GM12874 (cell line): ENCODE measurements at regions not wholly inside any gene's neighbourhood (a gene's known extent, or its start where the extent isn't known, plus 50 kb on each side); places are given as distances from the start of the nearest gene placed in this dataset.
A peak's percentile ranks its signal among the peaks of the same experiment; 100 is the strongest.

Source experiments
- TF ChIP-seq, protein P1 (sequence below): IDR thresholded peaks from 2 replicates; pipeline ENCODE4 v1.5.1; 2011; ENCODE audit warnings: low read depth, mild to moderate bottlenecking, control low read depth, low read length, moderate library complexity; ENCODE audit not compliant: insufficient read depth

DNA sequence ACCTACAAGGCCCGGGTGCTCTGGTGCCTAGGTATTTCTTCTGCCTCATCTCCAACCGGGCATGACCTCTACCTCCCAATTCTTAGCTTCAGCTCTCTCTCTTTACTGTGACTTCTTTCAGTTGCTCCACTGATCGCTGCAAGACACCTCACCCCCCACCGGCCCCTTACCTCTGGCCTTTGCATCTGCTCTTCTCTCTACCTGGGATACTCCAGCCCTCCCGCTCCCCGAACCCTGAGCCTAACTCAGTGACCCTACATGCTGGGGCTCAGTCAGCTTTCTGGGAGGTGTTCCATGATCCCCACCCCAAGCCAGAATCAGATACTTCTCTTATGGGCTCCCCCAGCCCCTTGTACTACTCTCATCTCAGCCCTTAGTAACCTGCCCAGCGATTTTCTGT lies 99.6 kb downstream of the EFNB1 start:
- TF ChIP-seq, protein P1, sequence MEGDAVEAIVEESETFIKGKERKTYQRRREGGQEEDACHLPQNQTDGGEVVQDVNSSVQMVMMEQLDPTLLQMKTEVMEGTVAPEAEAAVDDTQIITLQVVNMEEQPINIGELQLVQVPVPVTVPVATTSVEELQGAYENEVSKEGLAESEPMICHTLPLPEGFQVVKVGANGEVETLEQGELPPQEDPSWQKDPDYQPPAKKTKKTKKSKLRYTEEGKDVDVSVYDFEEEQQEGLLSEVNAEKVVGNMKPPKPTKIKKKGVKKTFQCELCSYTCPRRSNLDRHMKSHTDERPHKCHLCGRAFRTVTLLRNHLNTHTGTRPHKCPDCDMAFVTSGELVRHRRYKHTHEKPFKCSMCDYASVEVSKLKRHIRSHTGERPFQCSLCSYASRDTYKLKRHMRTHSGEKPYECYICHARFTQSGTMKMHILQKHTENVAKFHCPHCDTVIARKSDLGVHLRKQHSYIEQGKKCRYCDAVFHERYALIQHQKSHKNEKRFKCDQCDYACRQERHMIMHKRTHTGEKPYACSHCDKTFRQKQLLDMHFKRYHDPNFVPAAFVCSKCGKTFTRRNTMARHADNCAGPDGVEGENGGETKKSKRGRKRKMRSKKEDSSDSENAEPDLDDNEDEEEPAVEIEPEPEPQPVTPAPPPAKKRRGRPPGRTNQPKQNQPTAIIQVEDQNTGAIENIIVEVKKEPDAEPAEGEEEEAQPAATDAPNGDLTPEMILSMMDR = no peak

DNA sequence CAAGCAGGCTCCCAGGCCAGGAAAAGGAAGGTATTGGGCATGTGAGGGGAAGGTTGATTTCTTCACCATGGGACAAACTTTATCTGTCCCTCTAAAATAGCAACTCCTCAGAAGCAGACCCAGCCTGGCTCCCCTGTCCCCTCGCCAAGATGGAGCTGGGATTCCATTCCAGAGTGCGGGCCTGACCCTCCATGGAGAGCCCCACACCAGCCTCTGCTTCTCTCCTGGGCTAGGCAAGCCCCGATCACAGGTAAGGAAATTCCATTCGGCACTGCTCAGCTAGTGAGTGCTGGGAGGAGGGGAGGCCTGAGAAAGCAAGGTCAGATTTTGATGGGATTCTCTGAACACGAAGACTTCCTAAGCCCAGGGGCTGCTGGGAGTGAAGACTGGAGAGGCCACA lies 98.4 kb downstream of the EFNB1 start:
- TF ChIP-seq, protein P1 = no peak

DNA sequence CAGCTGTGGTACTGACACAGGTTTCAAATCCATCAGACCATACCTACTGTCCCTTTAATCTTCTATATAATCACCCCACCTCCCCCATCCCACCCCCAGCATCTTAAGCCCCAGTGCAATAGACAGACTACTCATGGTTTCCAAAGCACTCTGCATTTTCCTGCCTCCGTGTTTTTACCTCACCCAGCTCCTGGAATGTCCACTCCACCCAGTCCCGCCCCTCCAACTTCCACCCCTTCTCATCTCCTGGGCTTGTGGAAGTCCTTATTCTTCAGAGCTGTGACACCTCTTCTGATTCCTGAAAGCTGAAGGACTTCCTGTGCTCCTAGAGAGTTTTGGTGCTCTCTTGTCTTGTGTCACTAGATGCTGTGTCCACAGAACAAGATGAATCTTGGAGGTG lies 94.3 kb downstream of the EFNB1 start:
- TF ChIP-seq, protein P1 = no peak

DNA sequence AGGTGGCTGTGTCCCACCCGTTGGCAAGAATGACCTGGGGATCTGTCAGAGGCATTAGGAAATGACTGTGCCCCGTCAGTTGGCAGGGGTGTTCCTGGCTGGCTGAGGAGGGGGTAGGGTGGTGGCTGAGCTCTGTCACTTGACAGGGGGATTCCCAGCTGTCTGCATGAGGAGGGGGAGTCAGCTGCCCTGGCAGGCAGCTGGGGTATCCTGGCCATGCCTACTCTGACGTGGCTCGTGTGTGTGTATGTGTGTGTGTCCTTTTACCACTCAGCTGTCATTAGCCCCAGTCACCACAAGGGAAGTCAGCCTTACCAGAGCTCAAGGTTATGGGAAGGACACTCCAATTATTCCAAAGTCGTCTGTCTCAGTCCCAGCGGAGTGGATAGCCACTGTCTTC lies 93.2 kb downstream of the EFNB1 start:
- TF ChIP-seq, protein P1 = 0 out of 2 replicates have a peak, but pooled peaks have one; percentile 4

DNA sequence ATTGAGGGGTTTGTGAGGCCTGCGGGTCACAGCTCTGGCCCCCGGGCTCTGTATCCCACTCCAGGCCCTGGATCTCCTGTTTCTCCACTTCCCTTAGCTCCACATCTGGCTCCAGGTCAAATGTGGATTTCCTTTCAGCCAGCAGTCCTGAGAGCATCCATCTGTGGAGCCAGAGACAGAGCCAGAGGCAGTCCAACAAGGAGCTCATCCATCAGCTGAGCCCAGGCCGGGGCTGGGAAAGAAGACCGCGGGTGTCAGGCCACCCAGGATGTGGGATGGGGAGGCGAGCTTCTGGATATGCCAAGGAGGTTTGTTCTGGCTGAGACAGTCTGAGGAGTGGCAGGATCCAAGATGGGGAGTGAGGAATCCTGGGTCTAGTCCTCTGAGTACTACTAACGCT lies 91.7 kb downstream of the EFNB1 start:
- TF ChIP-seq, protein P1 = no peak

DNA sequence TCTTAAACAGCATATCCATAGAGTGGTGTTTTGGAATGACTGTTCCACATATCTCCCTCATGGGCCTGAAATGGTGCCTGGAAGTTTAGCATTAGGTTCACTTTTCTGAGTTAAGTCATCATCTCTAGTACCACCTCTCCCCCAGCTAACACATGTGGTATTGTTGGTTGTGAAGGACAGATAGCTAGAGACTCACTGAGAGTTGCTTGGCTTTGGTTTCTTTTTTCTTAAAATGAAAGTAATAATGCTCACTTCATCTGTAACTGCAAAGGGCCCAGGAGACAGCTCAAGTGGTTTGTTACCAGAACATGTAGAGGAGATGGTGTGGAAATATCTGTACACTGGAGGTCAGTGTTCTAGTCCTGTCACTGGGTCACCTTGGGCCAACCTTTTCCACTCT lies 90.9 kb downstream of the EFNB1 start:
- TF ChIP-seq, protein P1 = no peak

DNA sequence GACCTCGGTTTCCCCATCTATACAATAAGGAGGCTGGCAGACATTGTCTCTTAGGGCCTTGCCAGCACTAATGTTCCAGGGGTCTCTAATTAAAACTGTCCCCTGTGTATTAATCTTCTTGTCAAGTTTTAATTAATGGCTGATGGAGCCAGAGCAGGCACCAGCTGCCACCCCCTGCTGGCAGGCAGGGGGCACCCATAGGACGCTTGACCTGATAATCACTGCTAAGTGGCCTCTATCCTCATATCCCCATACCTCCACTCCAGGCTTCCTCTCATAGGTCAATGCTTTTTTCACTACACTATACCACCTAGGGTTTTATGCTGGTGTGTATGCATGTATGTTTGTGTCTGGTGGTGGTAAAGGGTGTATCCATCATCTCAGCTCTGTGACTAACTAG lies 89.4 kb downstream of the EFNB1 start:
- TF ChIP-seq, protein P1 = no peak

DNA sequence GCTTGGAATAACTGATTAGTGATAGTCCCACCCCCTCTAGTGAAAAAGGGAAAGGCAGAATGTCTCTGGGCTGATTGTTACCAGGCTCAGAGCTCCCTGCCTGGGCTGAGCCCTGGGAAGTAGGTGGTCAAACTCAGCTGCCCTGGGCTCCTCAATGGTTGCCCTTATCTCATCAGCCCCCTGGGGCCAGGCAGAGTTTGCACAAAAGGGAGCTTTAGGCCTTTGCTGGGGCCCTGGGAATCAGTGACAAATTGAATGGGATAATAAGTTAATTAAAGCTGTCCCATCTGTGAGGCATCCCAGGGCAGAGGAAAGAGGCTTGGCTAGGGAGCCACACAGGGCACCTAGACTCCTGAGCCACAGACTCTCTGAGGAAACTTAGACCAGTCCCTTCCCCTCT lies 89.0 kb downstream of the EFNB1 start:
- TF ChIP-seq, protein P1 = no peak
